Peyer's patch (tissue), 4 donors: ENCODE measurements at regions not wholly inside any gene's neighbourhood (a gene's known extent, or its start where the extent isn't known, plus 50 kb on each side); places are given as distances from the start of the nearest gene placed in this dataset.

Experiments
- POLR2A ChIP-seq, 2 donors: fragments of 450-650 bp; IDR thresholded peaks; one replicate each; pipeline ENCODE4 v1.5.1; 2017; ENCODE audit warnings: antibody characterized with exemption in 2 of 2, mild to moderate bottlenecking in 2 of 2, moderate library complexity in 2 of 2
- TF ChIP-seq, protein P1 (sequence below), 6 experiments: fragments of 450-650 bp in 4 of 6; fragments of 200-600 bp in 2 of 6; sonication (generic) in 1 of 6; IDR thresholded peaks; one replicate each; pipeline ENCODE4 v1.5.1; 2017 to 2019; ENCODE audit warnings: antibody characterized with exemption in 6 of 6, mild to moderate bottlenecking in 3 of 6, moderate library complexity in 1 of 6

GRCh38 chr13:80708791-80709190 lies 367.9 kb upstream of the SPRY2 start:
- TF ChIP-seq POLR2A (IDR thresholded peaks at IDR 0.05) = no peak
- TF ChIP-seq, protein P1, sequence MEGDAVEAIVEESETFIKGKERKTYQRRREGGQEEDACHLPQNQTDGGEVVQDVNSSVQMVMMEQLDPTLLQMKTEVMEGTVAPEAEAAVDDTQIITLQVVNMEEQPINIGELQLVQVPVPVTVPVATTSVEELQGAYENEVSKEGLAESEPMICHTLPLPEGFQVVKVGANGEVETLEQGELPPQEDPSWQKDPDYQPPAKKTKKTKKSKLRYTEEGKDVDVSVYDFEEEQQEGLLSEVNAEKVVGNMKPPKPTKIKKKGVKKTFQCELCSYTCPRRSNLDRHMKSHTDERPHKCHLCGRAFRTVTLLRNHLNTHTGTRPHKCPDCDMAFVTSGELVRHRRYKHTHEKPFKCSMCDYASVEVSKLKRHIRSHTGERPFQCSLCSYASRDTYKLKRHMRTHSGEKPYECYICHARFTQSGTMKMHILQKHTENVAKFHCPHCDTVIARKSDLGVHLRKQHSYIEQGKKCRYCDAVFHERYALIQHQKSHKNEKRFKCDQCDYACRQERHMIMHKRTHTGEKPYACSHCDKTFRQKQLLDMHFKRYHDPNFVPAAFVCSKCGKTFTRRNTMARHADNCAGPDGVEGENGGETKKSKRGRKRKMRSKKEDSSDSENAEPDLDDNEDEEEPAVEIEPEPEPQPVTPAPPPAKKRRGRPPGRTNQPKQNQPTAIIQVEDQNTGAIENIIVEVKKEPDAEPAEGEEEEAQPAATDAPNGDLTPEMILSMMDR (IDR thresholded peaks at IDR 0.05) = no peak
